Esophagus squamous epithelium (tissue), 5 donors: ENCODE measurements at regions not wholly inside any gene's neighbourhood (a gene's known extent, or its start where the extent isn't known, plus 50 kb on each side); places are given as distances from the start of the nearest gene placed in this dataset.
A peak's percentile ranks its signal among the peaks of the same experiment; 100 is the strongest.

Experiments used
- DNase-seq: peaks from one replicate; lab custom pipeline; 2025; lab: John Stamatoyannopoulos, UW
- H3K27ac ChIP-seq, 4 donors: fragments of 200-600 bp; sonication (generic); one replicate each; pipeline ENCODE4 v1.5.1; 2016 to 2019; ENCODE audit warnings: mild to moderate bottlenecking in 1 of 4
- H3K27me3 ChIP-seq, 4 donors: fragments of 200-600 bp; sonication (generic); 1 replicate in 3 of 4; 2 replicates in 1 of 4; pipeline versions ENCODE4 v1.5.1 to v1.6.0; 2017 to 2021; ENCODE audit warnings: antibody characterized with exemption in 1 of 4
- H3K36me3 ChIP-seq, 3 donors: fragments of 200-600 bp; sonication (generic); one replicate each; pipeline ENCODE4 v1.5.1; 2016 to 2019
- H3K4me1 ChIP-seq, 3 donors: fragments of 200-600 bp; sonication (generic); one replicate each; pipeline ENCODE4 v1.5.1; 2017 to 2019
- H3K4me3 ChIP-seq, 4 donors: fragments of 200-600 bp; sonication (generic); 1 replicate in 3 of 4; 2 replicates in 1 of 4; pipeline ENCODE4 v1.5.1; 2016 to 2019; ENCODE audit warnings: mild to moderate bottlenecking in 2 of 4, moderate library complexity in 1 of 4
- H3K9me3 ChIP-seq, 3 donors: fragments of 200-600 bp; sonication (generic); one replicate each; pipeline ENCODE4 v1.5.1; 2016 to 2019
- POLR2A ChIP-seq, 4 donors: fragments of 450-650 bp; IDR thresholded peaks; one replicate each; pipeline ENCODE4 v1.6.1; 2017; ENCODE audit warnings: antibody characterized with exemption in 4 of 4, mild to moderate bottlenecking in 4 of 4, moderate library complexity in 3 of 4
- WGBS, 2 donors: methylation state at CpG; one replicate each; pipeline ENCODE4 v1.1.5; 2018; 5-methylcytosine and 5-hydroxymethylcytosine counted together
- intact Hi-C: fragments of 100-400 bp; cut with DNase I; formaldehyde crosslinking; loops from one replicate; pipeline ENCODE4 v1.15.0; 2022
- TF ChIP-seq, protein P1 (sequence below), 6 experiments: fragments of 450-650 bp in 4 of 6; fragments of 200-600 bp in 2 of 6; sonication (generic) in 2 of 6; IDR thresholded peaks; one replicate each; pipeline ENCODE4 v1.5.1; 2016 to 2019; ENCODE audit warnings: antibody characterized with exemption in 6 of 6, mild to moderate bottlenecking in 4 of 6, moderate library complexity in 4 of 6
- donor health status: DM: yes; HTN: yes; CAD: no.

DNA sequence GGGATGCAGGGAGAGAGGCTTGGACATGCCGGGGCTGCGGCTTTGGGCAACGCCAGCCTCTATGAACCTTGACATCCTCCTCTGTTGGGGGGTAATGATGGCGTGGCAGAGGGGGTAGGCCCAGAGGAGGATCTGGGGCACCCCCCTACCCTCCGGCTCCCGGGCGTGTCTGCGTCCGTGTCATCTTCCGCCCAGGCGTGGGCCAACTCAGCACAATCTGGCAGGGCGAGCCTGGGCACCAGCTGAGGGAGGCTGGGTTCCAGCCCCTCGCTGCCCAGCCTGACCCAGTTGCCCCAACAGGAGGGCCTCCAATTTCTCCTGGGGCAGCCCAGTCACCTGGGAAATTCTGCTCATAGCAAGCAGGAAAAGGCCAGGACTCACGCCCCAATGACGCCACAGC is 62.9 kb upstream of the IL17B start:
- Histone ChIP-seq H3K27me3 (no peaks in the 10 kb centered on the region), H3K4me3 (no peak overlapping the region), H3K9me3 (no peaks in the 10 kb centered on the region), H3K36me3 (no peaks in the 10 kb centered on the region), H3K27ac (peak overlapping the region; percentile 86 to 93 (median 92)), H3K4me1 (peaks cover 33 to 83% (median 75%) of the 10 kb centered on the region in 3 donors)
- WGBS, 2 donors, result 51 to 55% methylated on average over 9 to 10 of the region's 15 CpGs
- no peak for TF ChIP-seq POLR2A (IDR thresholded peaks at IDR 0.05)
- TF ChIP-seq, protein P1, sequence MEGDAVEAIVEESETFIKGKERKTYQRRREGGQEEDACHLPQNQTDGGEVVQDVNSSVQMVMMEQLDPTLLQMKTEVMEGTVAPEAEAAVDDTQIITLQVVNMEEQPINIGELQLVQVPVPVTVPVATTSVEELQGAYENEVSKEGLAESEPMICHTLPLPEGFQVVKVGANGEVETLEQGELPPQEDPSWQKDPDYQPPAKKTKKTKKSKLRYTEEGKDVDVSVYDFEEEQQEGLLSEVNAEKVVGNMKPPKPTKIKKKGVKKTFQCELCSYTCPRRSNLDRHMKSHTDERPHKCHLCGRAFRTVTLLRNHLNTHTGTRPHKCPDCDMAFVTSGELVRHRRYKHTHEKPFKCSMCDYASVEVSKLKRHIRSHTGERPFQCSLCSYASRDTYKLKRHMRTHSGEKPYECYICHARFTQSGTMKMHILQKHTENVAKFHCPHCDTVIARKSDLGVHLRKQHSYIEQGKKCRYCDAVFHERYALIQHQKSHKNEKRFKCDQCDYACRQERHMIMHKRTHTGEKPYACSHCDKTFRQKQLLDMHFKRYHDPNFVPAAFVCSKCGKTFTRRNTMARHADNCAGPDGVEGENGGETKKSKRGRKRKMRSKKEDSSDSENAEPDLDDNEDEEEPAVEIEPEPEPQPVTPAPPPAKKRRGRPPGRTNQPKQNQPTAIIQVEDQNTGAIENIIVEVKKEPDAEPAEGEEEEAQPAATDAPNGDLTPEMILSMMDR (IDR thresholded peaks at IDR 0.05), result no peak
- intact Hi-C loops, result loop anchor here (5.0 kb wide), 1 partner anchor 110 kb away; the partner anchor contains the start of gene CSNK1A1
- no peak for DNase-seq

DNA sequence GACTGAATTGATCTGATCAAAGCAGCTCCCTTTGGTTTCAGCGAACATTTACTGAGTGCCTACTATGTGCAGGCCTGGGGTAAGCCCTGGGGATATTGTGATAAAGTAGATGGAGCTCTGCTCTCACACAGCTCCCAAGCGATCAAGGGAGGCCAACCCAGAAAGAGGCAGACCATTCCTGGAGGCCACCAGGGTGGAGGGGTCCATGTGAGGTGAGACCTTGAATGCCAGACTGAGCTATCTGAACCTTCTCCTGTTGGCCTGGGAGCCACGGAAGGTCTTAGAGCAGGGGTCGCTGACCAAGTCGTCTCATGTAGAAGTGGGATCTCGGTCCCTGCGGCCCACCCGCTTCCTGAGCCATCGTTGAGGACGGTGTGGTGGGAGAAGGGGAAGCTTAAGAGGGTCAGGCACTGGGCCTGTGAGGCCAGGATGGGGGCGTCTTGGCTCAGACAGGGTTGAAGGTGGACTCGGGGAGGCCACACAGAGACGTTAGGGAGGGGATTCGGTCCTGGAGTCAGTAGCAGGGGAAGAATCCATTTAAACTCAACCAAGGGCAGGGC is 62.2 kb upstream of the IL17B start:
- H3K27ac ChIP-seq, result peak overlapping the region; percentile 86 to 93 (median 92)
- 42 to 74% methylated on average over 4 to 13 of the region's 14 CpGs for WGBS, 2 donors
- peaks cover 33 to 83% (median 70%) of the 10 kb centered on the region in 3 donors for H3K4me1 ChIP-seq
- intact Hi-C loops, result loop anchor here (5.0 kb wide), 1 partner anchor 111 kb away; the partner anchor contains the start of gene CSNK1A1
- no peaks in the 10 kb centered on the region for H3K9me3 ChIP-seq
- H3K27me3 ChIP-seq, result no peaks in the 10 kb centered on the region
- no peaks in the 10 kb centered on the region for H3K36me3 ChIP-seq
- TF ChIP-seq POLR2A (IDR thresholded peaks at IDR 0.05), result no peak
- TF ChIP-seq, protein P1 (IDR thresholded peaks at IDR 0.05), result no peak
- no peak for DNase-seq
- no peak overlapping the region for H3K4me3 ChIP-seq

DNA sequence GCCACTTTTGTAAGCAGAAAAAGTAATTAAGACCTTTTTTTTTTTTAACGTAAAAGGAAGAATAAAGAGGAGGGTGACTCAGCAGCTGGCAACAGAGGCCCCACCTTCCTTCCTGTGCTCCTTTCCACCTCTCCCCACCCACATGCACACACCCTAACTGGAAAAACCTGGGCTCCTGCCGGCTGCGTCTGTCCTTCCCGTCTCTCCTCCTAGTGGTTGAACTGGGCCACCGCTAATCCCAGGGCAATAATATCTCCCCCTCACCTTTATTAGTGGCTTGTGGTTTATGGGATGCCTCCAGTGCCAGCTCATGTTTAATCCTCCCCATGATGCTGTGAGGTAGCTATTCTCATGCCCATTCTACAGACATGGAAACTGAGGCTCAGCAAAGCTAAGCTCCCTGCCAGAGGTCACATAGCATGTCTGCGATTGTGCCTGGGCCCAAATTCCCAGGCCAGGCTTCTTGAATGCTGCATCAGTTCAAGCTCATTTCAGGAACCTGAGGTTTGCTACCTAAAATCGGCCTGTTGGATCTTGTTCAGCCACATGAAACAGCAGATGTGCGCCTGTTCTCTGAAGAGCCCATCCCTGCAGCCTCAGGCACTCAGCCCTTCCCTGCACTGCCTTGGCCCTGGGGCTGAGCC is 60.9 kb upstream of the IL17B start:
- 20 to 23% methylated on average over 5 to 8 of the region's 8 CpGs for WGBS, 2 donors
- Histone ChIP-seq H3K27ac (peak overlapping the region; percentile 86 to 93 (median 92)), H3K4me3 (no peak overlapping the region), H3K36me3 (no peaks in the 10 kb centered on the region), H3K9me3 (no peaks in the 10 kb centered on the region), H3K27me3 (no peaks in the 10 kb centered on the region), H3K4me1 (peaks cover 33 to 72% (median 64%) of the 10 kb centered on the region in 3 donors)
- TF ChIP-seq, protein P1 (IDR thresholded peaks at IDR 0.05), result peak in 5 of 6 experiments; percentile 15 to 91 (median 72)
- no peak for TF ChIP-seq POLR2A (IDR thresholded peaks at IDR 0.05)
- intact Hi-C loops, result loop anchor here (5.0 kb wide), 1 partner anchor 112 kb away; the partner anchor contains the start of gene CSNK1A1
- no peak for DNase-seq

DNA sequence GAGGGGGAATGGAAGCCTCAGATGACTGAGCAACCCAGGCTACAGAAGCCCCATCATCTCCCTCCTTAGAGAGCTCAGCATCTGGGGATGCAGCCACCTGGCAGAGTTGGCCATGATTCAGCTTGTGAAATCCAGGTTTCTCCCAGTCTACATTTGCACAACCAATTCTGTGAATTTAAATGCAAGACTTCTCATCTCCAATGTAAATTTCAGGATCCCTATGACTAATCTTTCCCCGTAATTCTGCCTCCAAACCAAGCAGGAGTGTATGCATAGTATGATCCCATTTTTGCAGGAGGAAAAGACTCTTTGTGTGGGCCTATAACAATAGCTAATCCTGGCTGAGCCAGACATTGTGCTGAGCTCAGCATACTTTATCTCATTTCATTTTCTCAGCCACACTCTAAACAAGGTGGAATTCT is 59.6 kb upstream of the IL17B start:
- Histone ChIP-seq H3K27ac (peak overlapping the region; percentile 86 to 93 (median 92)), H3K36me3 (no peaks in the 10 kb centered on the region), H3K27me3 (no peaks in the 10 kb centered on the region), H3K4me1 (peaks cover 33 to 81% (median 64%) of the 10 kb centered on the region in 3 donors), H3K4me3 (no peak overlapping the region), H3K9me3 (no peaks in the 10 kb centered on the region)
- WGBS, 2 donors, result 20 to 21% methylated on average over 1 of the region's 1 CpG
- intact Hi-C loops, result no loop called here
- DNase-seq, result no peak
- TF ChIP-seq, protein P1 (IDR thresholded peaks at IDR 0.05), result no peak
- TF ChIP-seq POLR2A (IDR thresholded peaks at IDR 0.05), result no peak

DNA sequence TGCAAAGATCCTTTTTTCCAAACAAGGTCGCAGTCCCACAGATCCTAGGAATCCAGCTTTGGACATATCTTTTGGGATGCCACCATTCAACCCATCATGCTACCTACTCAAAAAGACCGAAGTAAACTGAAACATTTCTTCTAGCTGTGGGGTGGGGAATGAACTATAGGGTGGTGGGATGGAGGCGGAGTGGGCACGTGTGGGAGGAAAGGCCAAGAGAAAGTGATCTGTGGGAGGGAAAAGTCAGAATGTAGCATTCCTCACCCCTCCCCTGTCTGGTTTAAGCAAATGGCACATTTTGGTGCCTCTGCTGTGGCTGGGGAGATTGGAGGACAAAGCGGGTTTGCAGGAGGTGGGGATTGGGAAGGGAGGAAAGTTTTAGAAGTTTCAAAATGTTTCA is 59.2 kb upstream of the IL17B start:
- no peak for TF ChIP-seq POLR2A (IDR thresholded peaks at IDR 0.05)
- TF ChIP-seq, protein P1 (IDR thresholded peaks at IDR 0.05), result no peak
- Histone ChIP-seq H3K36me3 (no peaks in the 10 kb centered on the region), H3K4me3 (no peak overlapping the region), H3K9me3 (no peaks in the 10 kb centered on the region), H3K27me3 (no peaks in the 10 kb centered on the region), H3K4me1 (peaks cover 33 to 84% (median 62%) of the 10 kb centered on the region in 3 donors), H3K27ac (peak overlapping the region; percentile 86 to 93 (median 92))
- DNase-seq, result no peak
- WGBS, 2 donors, result 75% methylated on average over 5 of the region's 5 CpGs
- intact Hi-C loops, result no loop called here
